AG04449 (cell line): ENCODE measurements at regions not wholly inside any gene's neighbourhood (a gene's known extent, or its start where the extent isn't known, plus 50 kb on each side); places are given as distances from the start of the nearest gene placed in this dataset.

Experiments used
- CTCF ChIA-PET: fragments of 350-600 bp; formaldehyde crosslinking; extraction: SDS; loops from one replicate; lab custom pipeline; 2021; ENCODE audit warnings: antibody characterized with exemption; lab: Yijun Ruan, JAX
- POLR2A ChIA-PET: fragments of 400-600, 350-600 bp; formaldehyde crosslinking; extraction: SDS; loops from one replicate; lab custom pipeline; 2020; ENCODE audit warnings: antibody characterized with exemption, inconsistent platforms; lab: Yijun Ruan, JAX
- DNase-seq: peaks from one replicate; pipeline ENCODE4 v3.0.0-alpha.2; 2010; ENCODE audit warnings: low read depth, low spot score
- H3K4me3 ChIP-seq: 2 replicates; pipeline ENCODE4 v1.5.1; 2011; ENCODE audit warnings: low read depth, mild to moderate bottlenecking, control low read depth, low read length
- TF ChIP-seq, protein P1 (sequence below): IDR thresholded peaks from one replicate; pipeline ENCODE4 v1.5.1; 2011; ENCODE audit warnings: mild to moderate bottlenecking, moderate library complexity, low read length, control low read depth, inconsistent platforms; ENCODE audit not compliant: insufficient read depth; ENCODE audit errors: missing control alignments

DNA sequence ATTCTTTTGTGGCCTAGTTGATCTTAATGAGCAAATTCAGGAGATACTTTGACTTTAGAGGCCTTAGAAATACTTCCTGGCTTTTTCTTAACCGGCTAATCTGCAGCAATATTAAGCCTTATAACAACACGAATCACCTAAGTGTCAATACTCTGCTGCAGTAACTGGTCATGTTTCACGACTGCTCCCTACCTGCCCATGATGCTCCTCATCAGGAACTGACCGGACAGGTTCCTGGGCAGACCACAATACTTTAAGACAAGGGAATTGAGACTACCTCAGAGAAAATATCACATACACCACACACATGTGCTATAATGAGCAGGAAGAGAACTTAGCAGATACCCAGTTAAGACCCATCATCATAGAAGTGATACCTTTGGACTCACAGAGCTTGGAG is 211.9 kb upstream of the BMP4 start:
- TF ChIP-seq, protein P1, sequence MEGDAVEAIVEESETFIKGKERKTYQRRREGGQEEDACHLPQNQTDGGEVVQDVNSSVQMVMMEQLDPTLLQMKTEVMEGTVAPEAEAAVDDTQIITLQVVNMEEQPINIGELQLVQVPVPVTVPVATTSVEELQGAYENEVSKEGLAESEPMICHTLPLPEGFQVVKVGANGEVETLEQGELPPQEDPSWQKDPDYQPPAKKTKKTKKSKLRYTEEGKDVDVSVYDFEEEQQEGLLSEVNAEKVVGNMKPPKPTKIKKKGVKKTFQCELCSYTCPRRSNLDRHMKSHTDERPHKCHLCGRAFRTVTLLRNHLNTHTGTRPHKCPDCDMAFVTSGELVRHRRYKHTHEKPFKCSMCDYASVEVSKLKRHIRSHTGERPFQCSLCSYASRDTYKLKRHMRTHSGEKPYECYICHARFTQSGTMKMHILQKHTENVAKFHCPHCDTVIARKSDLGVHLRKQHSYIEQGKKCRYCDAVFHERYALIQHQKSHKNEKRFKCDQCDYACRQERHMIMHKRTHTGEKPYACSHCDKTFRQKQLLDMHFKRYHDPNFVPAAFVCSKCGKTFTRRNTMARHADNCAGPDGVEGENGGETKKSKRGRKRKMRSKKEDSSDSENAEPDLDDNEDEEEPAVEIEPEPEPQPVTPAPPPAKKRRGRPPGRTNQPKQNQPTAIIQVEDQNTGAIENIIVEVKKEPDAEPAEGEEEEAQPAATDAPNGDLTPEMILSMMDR = no peak
- CTCF ChIA-PET = interaction anchor here (1.1 kb wide), 1 partner anchor 12 kb away, joined by 3 read pairs; no protein-coding TSS in a partner anchor
- no peak overlapping the region for H3K4me3 ChIP-seq
- DNase-seq = no peak
- POLR2A ChIA-PET = no interaction called here

DNA sequence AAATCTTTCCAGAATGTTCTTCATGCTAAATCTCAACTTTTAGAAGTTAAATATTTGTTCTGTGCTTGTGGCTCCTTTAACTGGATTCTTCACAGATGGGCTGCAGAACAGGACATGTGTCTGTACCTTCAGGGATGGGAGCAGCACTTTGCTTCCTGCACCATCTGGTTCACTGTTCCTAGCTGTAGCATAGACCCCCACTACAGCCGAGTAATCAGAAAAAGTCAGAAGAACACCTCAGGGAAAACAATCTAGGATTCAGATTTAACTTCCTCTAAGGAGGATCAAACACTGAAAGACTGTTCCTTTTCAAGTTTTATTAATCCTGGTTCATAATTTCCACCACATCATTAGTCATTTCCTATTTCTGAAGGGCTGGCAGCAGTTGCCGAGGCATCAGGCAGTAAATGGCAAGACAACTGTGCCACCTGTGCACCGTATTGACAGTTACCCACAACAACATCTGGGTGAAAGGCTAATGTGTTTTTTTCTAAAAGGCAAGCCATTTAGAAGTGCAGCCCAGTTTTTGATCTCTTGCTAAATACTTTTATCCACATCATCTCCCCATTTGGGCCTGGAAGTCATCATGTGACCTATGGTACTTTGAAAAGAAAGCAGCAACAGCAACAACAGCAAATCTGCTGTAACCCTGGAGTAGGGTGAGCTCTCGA is 212.8 kb upstream of the BMP4 start:
- no peak for DNase-seq
- TF ChIP-seq, protein P1 = no peak
- ChIA-PET POLR2A (no interaction called here), CTCF (interaction anchor here (0.7 to 1.5 kb wide), 3 partner anchors 8 to 17 kb away, joined by 3 to 4 read pairs (median 4); no protein-coding TSS in a partner anchor)
- no peak overlapping the region for H3K4me3 ChIP-seq

DNA sequence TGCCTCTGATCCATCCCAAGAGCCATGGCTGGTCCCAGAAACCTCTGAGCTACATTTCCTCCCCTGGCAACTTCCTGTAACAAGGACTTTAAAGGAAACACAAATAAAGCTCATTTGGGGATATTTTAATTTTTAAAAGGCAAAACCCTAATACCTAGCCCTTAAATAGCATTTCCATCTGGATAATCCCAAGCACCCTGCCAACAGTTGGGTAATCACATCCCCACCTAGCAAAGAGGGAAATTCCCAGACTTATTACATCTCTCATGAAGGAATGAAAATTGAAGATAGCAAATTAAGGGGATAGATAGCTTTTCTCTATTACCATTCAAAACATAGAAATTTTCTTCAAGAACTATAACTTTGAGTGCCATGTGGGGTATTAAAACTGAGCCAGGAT is 213.7 kb upstream of the BMP4 start:
- ChIA-PET POLR2A (no interaction called here), CTCF (interaction anchor here (0.7 to 1.5 kb wide), 3 partner anchors 8 to 16 kb away, joined by 3 to 4 read pairs (median 4); no protein-coding TSS in a partner anchor)

DNA sequence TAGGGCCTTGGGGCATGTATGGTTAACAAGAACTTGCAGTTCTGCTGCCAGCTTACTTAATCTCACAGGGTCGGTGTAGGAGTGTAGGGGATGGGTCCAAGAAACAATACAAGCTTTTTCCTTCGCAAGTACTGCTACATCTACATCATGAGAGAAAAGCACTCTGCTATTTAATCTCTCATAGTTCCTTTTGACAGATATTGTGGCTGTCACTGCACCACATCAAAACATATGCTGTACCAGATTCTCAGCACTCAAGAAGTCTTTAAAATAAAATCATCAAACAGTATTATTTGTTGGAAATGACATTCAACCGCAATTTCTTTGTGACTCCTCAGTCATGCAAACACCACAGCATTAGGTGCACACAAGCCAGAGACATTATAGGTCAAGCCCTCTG is 215.5 kb upstream of the BMP4 start:
- TF ChIP-seq, protein P1 = no peak
- POLR2A ChIA-PET = no interaction called here
- CTCF ChIA-PET = interaction anchor here (0.7 to 8.4 kb wide), 4 partner anchors 31 to 633 kb away, joined by 3 to 104 read pairs (median 3); no protein-coding TSS in a partner anchor
- no peak for DNase-seq
- no peak overlapping the region for H3K4me3 ChIP-seq

More for the DNA sequence above, 213.7 kb upstream of the BMP4 start:
- DNase-seq = no peak
- no peak overlapping the region for H3K4me3 ChIP-seq
- TF ChIP-seq, protein P1 = no peak

DNA sequence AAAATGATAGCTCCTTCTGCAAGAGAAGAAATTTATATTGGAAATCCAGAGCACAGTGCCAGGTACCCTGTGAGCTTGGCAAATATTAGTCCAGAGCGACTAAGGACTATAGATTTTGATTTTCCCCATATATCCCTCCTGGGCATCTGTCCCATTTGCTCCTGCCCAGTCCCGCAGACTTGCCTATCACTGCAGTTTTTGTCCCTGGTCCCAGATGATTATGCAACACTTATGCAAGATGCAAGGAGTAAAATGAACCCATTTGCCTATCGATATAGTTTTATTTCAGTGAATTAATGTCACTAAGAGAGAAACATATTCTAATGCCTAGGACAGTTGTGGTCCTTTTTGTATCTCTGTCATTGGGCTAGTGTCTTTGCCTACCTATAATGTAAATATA is 215.9 kb upstream of the BMP4 start:
- no peak overlapping the region for H3K4me3 ChIP-seq
- POLR2A ChIA-PET = no interaction called here
- CTCF ChIA-PET = interaction anchor here (0.7 to 8.4 kb wide), 4 partner anchors 31 to 634 kb away, joined by 3 to 104 read pairs (median 3); no protein-coding TSS in a partner anchor
- TF ChIP-seq, protein P1 = no peak
- no peak for DNase-seq

DNA sequence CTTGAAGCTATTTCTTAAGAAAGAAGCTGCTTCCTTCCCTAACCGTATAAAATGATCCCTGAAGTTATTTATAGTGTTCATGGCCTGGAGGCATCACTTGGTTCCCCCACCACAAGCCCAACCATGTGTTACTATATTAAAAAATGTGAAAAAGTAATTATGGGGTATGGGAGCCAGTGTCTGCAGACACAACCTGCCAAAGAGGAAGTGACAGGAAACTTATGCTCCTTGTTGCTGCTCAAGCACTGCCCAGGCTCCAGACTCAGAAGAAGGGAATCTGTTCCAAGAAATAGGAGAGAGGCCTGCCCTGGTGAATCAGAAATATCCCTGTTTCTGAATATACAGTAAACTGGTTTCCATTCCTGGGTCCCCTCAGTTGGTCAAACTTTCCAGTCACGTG is 217.2 kb upstream of the BMP4 start:
- ChIA-PET CTCF (interaction anchor here (1.0 to 8.4 kb wide), 16 partner anchors 9 to 654 kb away, joined by 3 to 104 read pairs (median 9); no protein-coding TSS in a partner anchor), POLR2A (no interaction called here)

More for the DNA sequence above, 217.2 kb upstream of the BMP4 start:
- TF ChIP-seq, protein P1 = no peak
- no peak overlapping the region for H3K4me3 ChIP-seq
- no peak for DNase-seq
